ENCODE measurements at regions not wholly inside any gene's neighbourhood (a gene's known extent, or its start where the extent isn't known, plus 50 kb on each side); places are given as distances from the start of the nearest gene placed in this dataset.

GRCh38 chr16:79864032-79864780, 263.7 kb upstream of the MAF start:
- TF ChIP-seq GATA3 (IDR thresholded peaks at IDR 0.05; ENCODE audit: low read depth, low read length) (no peak), GATA2 (IDR thresholded peaks at IDR 0.05; ENCODE audit: low read depth, low read length) (no peak)
